ENCODE measurements at regions not wholly inside any gene's neighbourhood (a gene's known extent, or its start where the extent isn't known, plus 50 kb on each side); places are given as distances from the start of the nearest gene placed in this dataset.

GRCh38 chr16:47774661-47775060 lies 313.5 kb downstream of the PHKB start:
- peak in 1 of 3 experiments; percentile 31 for TF ChIP-seq CTCF (optimal IDR thresholded peaks at IDR 0.05 in 1 of 3, IDR thresholded peaks at IDR 0.05 in 1 of 3, conservative IDR thresholded peaks at IDR 0.05 in 1 of 3; ENCODE audit: extremely low read depth in 1 of 3, insufficient read depth in 2 of 3, low read length in 3 of 3)
- TF ChIP-seq EZH2 (IDR thresholded peaks at IDR 0.05; ENCODE audit: low read length), result no peak
